AG04450 (cell line): ENCODE measurements at regions not wholly inside any gene's neighbourhood (a gene's known extent, or its start where the extent isn't known, plus 50 kb on each side); places are given as distances from the start of the nearest gene placed in this dataset.

Experiments used
- CTCF ChIA-PET: fragments of 300-600, 350-600 bp; formaldehyde crosslinking; extraction: SDS; loops from one replicate; lab custom pipeline; 2022; ENCODE audit warnings: antibody characterized with exemption, inconsistent platforms; lab: Charles Lee
- POLR2A ChIA-PET: fragments of 350-600 bp; formaldehyde crosslinking; extraction: SDS; loops from one replicate; lab custom pipeline; 2021; ENCODE audit warnings: antibody characterized with exemption, inconsistent platforms; lab: Yijun Ruan, JAX
- DNase-seq: peaks from one replicate; pipeline ENCODE4 v3.0.0-alpha.2; 2011; ENCODE audit warnings: low read depth, low spot score
- H3K27ac ChIP-seq: one replicate; pipeline ENCODE4 v1.5.1; 2012; ENCODE audit warnings: low read depth, low read length, control low read depth
- H3K27me3 ChIP-seq: one replicate; pipeline ENCODE4 v1.6.0; 2012; ENCODE audit warnings: low read length; ENCODE audit not compliant: control insufficient read depth, insufficient read depth
- H3K4me3 ChIP-seq: 2 replicates; pipeline ENCODE4 v1.5.1; 2011; ENCODE audit warnings: mild to moderate bottlenecking, low read depth, low read length, control low read depth
- H3K9me3 ChIP-seq: 2 replicates; pipeline ENCODE4 v1.5.1; 2012; ENCODE audit warnings: low read length; ENCODE audit not compliant: control insufficient read depth, insufficient read depth
- TF ChIP-seq, protein P1 (sequence below): IDR thresholded peaks from 2 replicates; pipeline ENCODE4 v1.5.1; 2011; ENCODE audit warnings: low read depth, low read length, control low read depth, inconsistent platforms

GRCh38 chr2:235206980-235207579, 255.3 kb downstream of the SH3BP4 start:
- CTCF ChIA-PET, result no interaction called here
- TF ChIP-seq, protein P1, sequence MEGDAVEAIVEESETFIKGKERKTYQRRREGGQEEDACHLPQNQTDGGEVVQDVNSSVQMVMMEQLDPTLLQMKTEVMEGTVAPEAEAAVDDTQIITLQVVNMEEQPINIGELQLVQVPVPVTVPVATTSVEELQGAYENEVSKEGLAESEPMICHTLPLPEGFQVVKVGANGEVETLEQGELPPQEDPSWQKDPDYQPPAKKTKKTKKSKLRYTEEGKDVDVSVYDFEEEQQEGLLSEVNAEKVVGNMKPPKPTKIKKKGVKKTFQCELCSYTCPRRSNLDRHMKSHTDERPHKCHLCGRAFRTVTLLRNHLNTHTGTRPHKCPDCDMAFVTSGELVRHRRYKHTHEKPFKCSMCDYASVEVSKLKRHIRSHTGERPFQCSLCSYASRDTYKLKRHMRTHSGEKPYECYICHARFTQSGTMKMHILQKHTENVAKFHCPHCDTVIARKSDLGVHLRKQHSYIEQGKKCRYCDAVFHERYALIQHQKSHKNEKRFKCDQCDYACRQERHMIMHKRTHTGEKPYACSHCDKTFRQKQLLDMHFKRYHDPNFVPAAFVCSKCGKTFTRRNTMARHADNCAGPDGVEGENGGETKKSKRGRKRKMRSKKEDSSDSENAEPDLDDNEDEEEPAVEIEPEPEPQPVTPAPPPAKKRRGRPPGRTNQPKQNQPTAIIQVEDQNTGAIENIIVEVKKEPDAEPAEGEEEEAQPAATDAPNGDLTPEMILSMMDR, result no peak
- POLR2A ChIA-PET, result no interaction called here
- peaks cover 14% of the 10 kb centered on the region for H3K27me3 ChIP-seq
- DNase-seq, result no peak
- H3K27ac ChIP-seq, result no peak overlapping the region
- peaks cover 4% of the 10 kb centered on the region; the same call in 1 of the 2 replicates for H3K9me3 ChIP-seq
- no peak overlapping the region for H3K4me3 ChIP-seq

GRCh38 chr2:235211056-235211455, 259.2 kb downstream of the SH3BP4 start:
- Histone ChIP-seq H3K27ac (no peak overlapping the region), H3K27me3 (peaks cover 24% of the 10 kb centered on the region), H3K4me3 (no peak overlapping the region), H3K9me3 (no peaks in the 10 kb centered on the region)
- no peak for DNase-seq
- ChIA-PET CTCF (interaction anchor here (1.3 kb wide), 1 partner anchor 16 kb away, joined by 3 read pairs; no protein-coding TSS in a partner anchor), POLR2A (no interaction called here)
- TF ChIP-seq, protein P1, result no peak

GRCh38 chr2:235212501-235213158, 260.8 kb downstream of the SH3BP4 start:
- Histone ChIP-seq H3K9me3 (no peaks in the 10 kb centered on the region), H3K27me3 (peaks cover 24% of the 10 kb centered on the region), H3K4me3 (no peak overlapping the region), H3K27ac (no peak overlapping the region)
- ChIA-PET POLR2A (no interaction called here), CTCF (no interaction called here)
- DNase-seq, result no peak
- TF ChIP-seq, protein P1, result no peak

- no peak for DNase-seq
- Histone ChIP-seq H3K27me3 (peaks cover 26% of the 10 kb centered on the region), H3K27ac (no peak overlapping the region), H3K4me3 (no peak overlapping the region), H3K9me3 (no peaks in the 10 kb centered on the region)
- TF ChIP-seq, protein P1, result no peak
- CTCF ChIA-PET, result no interaction called here
- POLR2A ChIA-PET, result no interaction called here
Measured at GRCh38 chr2:235215248-235215647, 263.4 kb downstream of the SH3BP4 start.

DNA sequence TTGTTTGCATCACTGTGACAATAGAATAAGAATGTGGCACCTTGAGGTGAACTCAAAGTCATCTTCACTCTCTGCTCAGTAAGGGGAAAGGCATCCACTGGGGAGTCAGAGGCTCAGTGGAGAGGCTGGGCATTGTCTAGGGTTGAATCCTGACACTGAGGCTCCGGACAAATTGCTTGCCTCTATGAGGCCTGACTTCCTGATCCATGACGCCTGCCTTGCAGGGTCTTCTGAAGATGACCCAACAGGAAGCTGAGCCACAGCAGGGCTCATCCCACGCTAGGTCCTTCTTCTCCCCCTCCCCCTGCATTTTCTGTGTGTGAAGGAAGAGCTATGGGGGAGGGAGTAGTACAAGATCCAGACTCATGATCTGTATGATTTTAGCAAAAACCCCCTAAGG, 265.1 kb downstream of the SH3BP4 start:
- no peaks in the 10 kb centered on the region for H3K9me3 ChIP-seq
- ChIA-PET POLR2A (no interaction called here), CTCF (no interaction called here)
- H3K27ac ChIP-seq, result no peak overlapping the region
- TF ChIP-seq, protein P1, result no peak
- H3K27me3 ChIP-seq, result peaks cover 27% of the 10 kb centered on the region
- no peak overlapping the region for H3K4me3 ChIP-seq
- no peak for DNase-seq
